Liver (tissue), 8 donors: ENCODE measurements at regions not wholly inside any gene's neighbourhood (a gene's known extent, or its start where the extent isn't known, plus 50 kb on each side); places are given as distances from the start of the nearest gene placed in this dataset.

Experiments used
- DNase-seq: peaks from one replicate; pipeline ENCODE4 v3.0.0-alpha.2; 2017; ENCODE audit warnings: low spot score
- H3K27ac ChIP-seq, 2 donors: one replicate each; pipeline ENCODE4 v1.7.0; 2013; ENCODE audit warnings: inconsistent platforms in 2 of 2, low read length in 2 of 2, control low read depth in 1 of 2, low read depth in 1 of 2, mild to moderate bottlenecking in 1 of 2
- H3K27me3 ChIP-seq, 4 donors: one replicate each; pipeline versions ENCODE4 v1.6.1 to v1.7.0; 2013; ENCODE audit warnings: low read length in 3 of 4, inconsistent platforms in 1 of 4, mild to moderate bottlenecking in 1 of 4, moderate library complexity in 1 of 4; ENCODE audit not compliant: control insufficient read depth in 4 of 4, insufficient read depth in 4 of 4
- H3K36me3 ChIP-seq, 4 donors: one replicate each; pipeline versions ENCODE4 v1.6.1 to v1.7.0; 2013; ENCODE audit warnings: low read length in 3 of 4, mild to moderate bottlenecking in 3 of 4, low read depth in 1 of 4, moderate library complexity in 1 of 4; ENCODE audit not compliant: control insufficient read depth in 4 of 4, insufficient read depth in 3 of 4
- H3K4me1 ChIP-seq, 4 donors: one replicate each; pipeline versions ENCODE4 v1.6.1 to v1.7.0; 2013; ENCODE audit warnings: low read length in 3 of 4, mild to moderate bottlenecking in 3 of 4, moderate library complexity in 1 of 4; ENCODE audit not compliant: control insufficient read depth in 4 of 4, insufficient read depth in 4 of 4
- H3K4me3 ChIP-seq, 3 donors: one replicate each; pipeline versions ENCODE4 v1.6.1 to v1.7.0; 2013; ENCODE audit warnings: low read length in 3 of 3, control low read depth in 1 of 3, low read depth in 1 of 3, mild to moderate bottlenecking in 1 of 3
- H3K9ac ChIP-seq, 2 donors: one replicate each; pipeline ENCODE4 v1.7.0; 2013; ENCODE audit warnings: low read length in 2 of 2, mild to moderate bottlenecking in 2 of 2, moderate library complexity in 2 of 2, control low read depth in 1 of 2, low read depth in 1 of 2
- H3K9me3 ChIP-seq, 4 donors: one replicate each; pipeline versions ENCODE4 v1.6.1 to v1.7.0; 2013; ENCODE audit warnings: low read length in 3 of 4; ENCODE audit not compliant: control insufficient read depth in 4 of 4
- ATF3 ChIP-seq: IDR thresholded peaks from 2 replicates; pipeline ENCODE4 v1.6.1; 2016; ENCODE audit warnings: antibody characterized with exemption
- CTCF ChIP-seq: fragments of 150-350 bp; IDR thresholded peaks from 2 replicates; pipeline ENCODE4 v1.5.1; 2017; ENCODE audit warnings: improper control_type of control experiment, low read depth, low read length; ENCODE audit not compliant: missing input control
- EGR1 ChIP-seq, 2 donors: IDR thresholded peaks; 2 replicates each; pipeline ENCODE4 v1.6.1; 2016 to 2018; ENCODE audit warnings: antibody characterized with exemption in 2 of 2, low read depth in 2 of 2
- FOXA1 ChIP-seq: IDR thresholded peaks from 2 replicates; pipeline ENCODE4 v1.6.1; 2016; ENCODE audit warnings: antibody characterized with exemption
- FOXA2 ChIP-seq: IDR thresholded peaks from 2 replicates; pipeline ENCODE4 v1.6.1; 2016; ENCODE audit warnings: antibody characterized with exemption
- GABPA ChIP-seq, 2 donors: IDR thresholded peaks in 1 of 2; conservative IDR thresholded peaks in 1 of 2; 2 replicates each; pipeline ENCODE4 v1.6.1; 2016; ENCODE audit warnings: antibody characterized with exemption in 2 of 2, mild to moderate bottlenecking in 1 of 2, moderate library complexity in 1 of 2
- HNF4A ChIP-seq, 2 donors: conservative IDR thresholded peaks; 2 replicates each; pipeline ENCODE4 v1.6.1; 2016; ENCODE audit warnings: antibody characterized with exemption in 2 of 2, mild to moderate bottlenecking in 2 of 2
- HNF4G ChIP-seq: IDR thresholded peaks from 2 replicates; pipeline ENCODE4 v1.6.1; 2016; ENCODE audit warnings: antibody characterized with exemption
- JUND ChIP-seq, 2 donors: IDR thresholded peaks; 2 replicates each; pipeline ENCODE4 v1.6.1; 2016; ENCODE audit warnings: antibody characterized with exemption in 2 of 2
- MAX ChIP-seq: IDR thresholded peaks from 2 replicates; pipeline ENCODE4 v1.6.1; 2016; ENCODE audit warnings: antibody characterized with exemption
- NR2F2 ChIP-seq: IDR thresholded peaks from 2 replicates; pipeline ENCODE4 v1.6.1; 2016; ENCODE audit warnings: antibody characterized with exemption
- RAD21 ChIP-seq, 2 donors: IDR thresholded peaks; 2 replicates each; pipeline ENCODE4 v1.6.1; 2016; ENCODE audit warnings: antibody characterized with exemption in 2 of 2, mild to moderate bottlenecking in 2 of 2
- REST ChIP-seq: IDR thresholded peaks from 2 replicates; pipeline ENCODE4 v1.6.1; 2016; ENCODE audit warnings: antibody characterized with exemption, mild to moderate bottlenecking
- RXRA ChIP-seq, 2 donors: IDR thresholded peaks; 2 replicates each; pipeline ENCODE4 v1.6.1; 2017 to 2018; ENCODE audit warnings: antibody characterized with exemption in 2 of 2, mild to moderate bottlenecking in 1 of 2
- SP1 ChIP-seq: IDR thresholded peaks from 2 replicates; pipeline ENCODE4 v1.6.1; 2018; ENCODE audit warnings: antibody characterized with exemption, mild to moderate bottlenecking
- TAF1 ChIP-seq: conservative IDR thresholded peaks from 2 replicates; pipeline ENCODE4 v1.6.1; 2016; ENCODE audit warnings: antibody characterized with exemption, mild to moderate bottlenecking
- YY1 ChIP-seq: IDR thresholded peaks from 2 replicates; pipeline ENCODE4 v1.6.1; 2016; ENCODE audit warnings: antibody characterized with exemption, mild to moderate bottlenecking
- ZBTB33 ChIP-seq: IDR thresholded peaks from 2 replicates; pipeline ENCODE4 v1.6.1; 2016; ENCODE audit warnings: antibody characterized with exemption
- WGBS: extraction: QIAGEN DNeasy Blood & Tissue Kit; methylation state at CpG from one replicate; pipeline ENCODE4 v1.1.7; 2013; 5-methylcytosine and 5-hydroxymethylcytosine counted together
- donor health status: healthy.
- donor health status: healthy.
- donor health status: healthy.
- donor health status: healthy.
- donor health status: healthy.

GRCh38 chr3:159520638-159521037 lies 468.0 kb upstream of the IL12A start:
- Histone ChIP-seq H3K4me1 (no peaks in the 10 kb centered on the region), H3K9ac (no peak overlapping the region), H3K36me3 (no peaks in the 10 kb centered on the region), H3K4me3 (no peak overlapping the region), H3K27me3 (peaks cover 0 to 2% (median 0%) of the 10 kb centered on the region in 4 donors), H3K9me3 (no peaks in the 10 kb centered on the region), H3K27ac (no peak overlapping the region)
- TF ChIP-seq ZBTB33: no peak
- TF ChIP-seq YY1: no peak
- no peak for TF ChIP-seq JUND (IDR thresholded peaks at IDR 0.05)
- no peak for TF ChIP-seq ATF3
- no peak for TF ChIP-seq REST
- no peak for TF ChIP-seq TAF1
- TF ChIP-seq HNF4G: no peak
- no peak for TF ChIP-seq FOXA1
- no peak for TF ChIP-seq FOXA2
- no peak for DNase-seq
- WGBS: 70% methylated on average over 3 of the region's 3 CpGs

- Histone ChIP-seq H3K4me3 (no peak overlapping the region), H3K9me3 (no peaks in the 10 kb centered on the region), H3K9ac (no peak overlapping the region), H3K36me3 (no peaks in the 10 kb centered on the region), H3K4me1 (no peaks in the 10 kb centered on the region), H3K27ac (no peak overlapping the region), H3K27me3 (no peaks in the 10 kb centered on the region)
- no peak for TF ChIP-seq GABPA (IDR thresholded peaks at IDR 0.05 in 1 of 2, conservative IDR thresholded peaks at IDR 0.05 in 1 of 2)
- no peak for TF ChIP-seq ZBTB33
- TF ChIP-seq EGR1 (IDR thresholded peaks at IDR 0.05; ENCODE audit: low read depth in 2 of 2): no peak
- TF ChIP-seq REST: no peak
- no peak for TF ChIP-seq HNF4A (conservative IDR thresholded peaks at IDR 0.05)
- TF ChIP-seq NR2F2: no peak
- TF ChIP-seq MAX: no peak
- TF ChIP-seq HNF4G: no peak
- no peak for TF ChIP-seq YY1
- TF ChIP-seq RAD21 (IDR thresholded peaks at IDR 0.05): no peak
- TF ChIP-seq FOXA1: no peak
- TF ChIP-seq TAF1: no peak
- no peak for TF ChIP-seq RXRA (IDR thresholded peaks at IDR 0.05)
- no peak for TF ChIP-seq FOXA2
- TF ChIP-seq JUND (IDR thresholded peaks at IDR 0.05): no peak
- TF ChIP-seq CTCF: no peak
- no peak for TF ChIP-seq ATF3
- no peak for TF ChIP-seq SP1
- no peak for DNase-seq
- 89% methylated on average over 3 of the region's 3 CpGs for WGBS
Measured at GRCh38 chr3:159522276-159522675, 466.4 kb upstream of the IL12A start.
